ENCODE measurements at regions not wholly inside any gene's neighbourhood (a gene's known extent, or its start where the extent isn't known, plus 50 kb on each side); places are given as distances from the start of the nearest gene placed in this dataset.

DNA sequence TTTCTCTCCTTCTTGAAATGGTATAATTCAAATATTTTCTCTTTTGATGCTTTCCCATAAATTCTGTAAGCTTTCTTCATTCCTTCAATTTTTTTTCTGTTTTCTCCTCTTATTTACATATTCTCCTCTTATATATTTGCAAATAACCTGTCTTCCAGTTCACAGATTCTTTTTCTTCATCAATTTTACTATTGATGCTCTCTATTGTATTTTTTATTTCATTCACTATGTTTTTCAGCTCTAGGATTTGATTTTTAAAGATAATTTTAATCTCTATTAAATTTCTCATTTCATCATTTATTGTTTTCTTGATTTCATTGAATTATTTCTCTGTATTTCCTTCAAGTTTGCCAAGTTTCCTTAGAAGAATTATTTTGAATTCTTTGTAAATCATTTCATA is 54.0 kb upstream of the PRPS1L1 start:
- BruUV-seq (replicated peaks), result no TSS peak
- CTCF ChIA-PET, result no interaction called here
- ATAC-seq (no peak), DNase-seq (ENCODE audit: low read depth, low spot score) (no peak)
- Histone ChIP-seq H3K27ac (ENCODE audit: low read depth, low read length) (no peak overlapping the region), H3K4me1 (ENCODE audit: control insufficient read depth in 1 of 2, insufficient read depth in 2 of 2, low read length in 2 of 2) (peaks cover 3 to 9% of the 10 kb centered on the region in 2 experiments; a peak in 2 of 4 replicates), H3K4me3 (replicated peaks in 1 of 2; ENCODE audit: low read depth in 1 of 2, low read length in 2 of 2) (no peak overlapping the region), H3K4me2 (ENCODE audit: low read length) (no peak overlapping the region), H4K20me1 (ENCODE audit: insufficient read depth) (no peaks in the 10 kb centered on the region), H3K79me2 (ENCODE audit: insufficient read depth, low read length) (no peaks in the 10 kb centered on the region), H3K36me3 (ENCODE audit: control insufficient read depth in 1 of 2, insufficient read depth in 2 of 2, low read length in 2 of 2) (no peaks in the 10 kb centered on the region), H3K9me2 (ENCODE audit: insufficient read depth) (no peaks in the 10 kb centered on the region), H3K9ac (ENCODE audit: low read length) (no peak overlapping the region), H3K27me3 (ENCODE audit: insufficient read depth, low read length) (no peaks in the 10 kb centered on the region), H3K9me3 (ENCODE audit: control insufficient read depth in 1 of 2, insufficient read depth in 1 of 2, low read depth in 1 of 2, low read length in 2 of 2) (no peaks in the 10 kb centered on the region), H2AFZ (ENCODE audit: low read depth, low read length, poor library complexity, severe bottlenecking) (no peak overlapping the region)
- POLR2A ChIA-PET, result no interaction called here
- RAD21 ChIA-PET (ENCODE audit: low non-redundant PET in 1 of 2, low total read pairs in 2 of 2, uncharacterized antibody in 2 of 2, unreplicated experiment in 2 of 2), result no interaction called here
- no peak for TF ChIP-seq JUND (IDR thresholded peaks at IDR 0.05)
- TF ChIP-seq EZH2 (IDR thresholded peaks at IDR 0.05), result no peak
- TF ChIP-seq SP1 (IDR thresholded peaks at IDR 0.05; ENCODE audit: low read depth), result no peak
- no peak for TF ChIP-seq ZFX (IDR thresholded peaks at IDR 0.05)
- no peak for TF ChIP-seq EZH2phosphoT487 (IDR thresholded peaks at IDR 0.05; ENCODE audit: borderline replicate concordance)
- TF ChIP-seq, protein P1, sequence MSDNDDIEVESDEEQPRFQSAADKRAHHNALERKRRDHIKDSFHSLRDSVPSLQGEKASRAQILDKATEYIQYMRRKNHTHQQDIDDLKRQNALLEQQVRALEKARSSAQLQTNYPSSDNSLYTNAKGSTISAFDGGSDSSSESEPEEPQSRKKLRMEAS (IDR thresholded peaks at IDR 0.05), result no peak
- TF ChIP-seq YY1 (IDR thresholded peaks at IDR 0.05; ENCODE audit: extremely low read depth, insufficient replicate concordance, low read depth, low read length), result no peak
- TF ChIP-seq, protein P2, sequence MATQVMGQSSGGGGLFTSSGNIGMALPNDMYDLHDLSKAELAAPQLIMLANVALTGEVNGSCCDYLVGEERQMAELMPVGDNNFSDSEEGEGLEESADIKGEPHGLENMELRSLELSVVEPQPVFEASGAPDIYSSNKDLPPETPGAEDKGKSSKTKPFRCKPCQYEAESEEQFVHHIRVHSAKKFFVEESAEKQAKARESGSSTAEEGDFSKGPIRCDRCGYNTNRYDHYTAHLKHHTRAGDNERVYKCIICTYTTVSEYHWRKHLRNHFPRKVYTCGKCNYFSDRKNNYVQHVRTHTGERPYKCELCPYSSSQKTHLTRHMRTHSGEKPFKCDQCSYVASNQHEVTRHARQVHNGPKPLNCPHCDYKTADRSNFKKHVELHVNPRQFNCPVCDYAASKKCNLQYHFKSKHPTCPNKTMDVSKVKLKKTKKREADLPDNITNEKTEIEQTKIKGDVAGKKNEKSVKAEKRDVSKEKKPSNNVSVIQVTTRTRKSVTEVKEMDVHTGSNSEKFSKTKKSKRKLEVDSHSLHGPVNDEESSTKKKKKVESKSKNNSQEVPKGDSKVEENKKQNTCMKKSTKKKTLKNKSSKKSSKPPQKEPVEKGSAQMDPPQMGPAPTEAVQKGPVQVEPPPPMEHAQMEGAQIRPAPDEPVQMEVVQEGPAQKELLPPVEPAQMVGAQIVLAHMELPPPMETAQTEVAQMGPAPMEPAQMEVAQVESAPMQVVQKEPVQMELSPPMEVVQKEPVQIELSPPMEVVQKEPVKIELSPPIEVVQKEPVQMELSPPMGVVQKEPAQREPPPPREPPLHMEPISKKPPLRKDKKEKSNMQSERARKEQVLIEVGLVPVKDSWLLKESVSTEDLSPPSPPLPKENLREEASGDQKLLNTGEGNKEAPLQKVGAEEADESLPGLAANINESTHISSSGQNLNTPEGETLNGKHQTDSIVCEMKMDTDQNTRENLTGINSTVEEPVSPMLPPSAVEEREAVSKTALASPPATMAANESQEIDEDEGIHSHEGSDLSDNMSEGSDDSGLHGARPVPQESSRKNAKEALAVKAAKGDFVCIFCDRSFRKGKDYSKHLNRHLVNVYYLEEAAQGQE (IDR thresholded peaks at IDR 0.05; ENCODE audit: low read depth), result no peak
- no peak for TF ChIP-seq POLR2A (IDR thresholded peaks at IDR 0.05; ENCODE audit: borderline replicate concordance, extremely low read depth, insufficient read depth, insufficient read length)
- TF ChIP-seq POLR2AphosphoS5 (IDR thresholded peaks at IDR 0.05; ENCODE audit: low read depth, low read length), result no peak
- no peak for TF ChIP-seq EGR1 (IDR thresholded peaks at IDR 0.05; ENCODE audit: low read depth)
- TF ChIP-seq, protein P3, sequence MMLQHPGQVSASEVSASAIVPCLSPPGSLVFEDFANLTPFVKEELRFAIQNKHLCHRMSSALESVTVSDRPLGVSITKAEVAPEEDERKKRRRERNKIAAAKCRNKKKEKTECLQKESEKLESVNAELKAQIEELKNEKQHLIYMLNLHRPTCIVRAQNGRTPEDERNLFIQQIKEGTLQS (IDR thresholded peaks at IDR 0.05), result no peak
- TF ChIP-seq TCF7L2 (IDR thresholded peaks at IDR 0.05; ENCODE audit: borderline replicate concordance, extremely low read depth, insufficient read depth, insufficient read length), result no peak
- TF ChIP-seq, protein P4, sequence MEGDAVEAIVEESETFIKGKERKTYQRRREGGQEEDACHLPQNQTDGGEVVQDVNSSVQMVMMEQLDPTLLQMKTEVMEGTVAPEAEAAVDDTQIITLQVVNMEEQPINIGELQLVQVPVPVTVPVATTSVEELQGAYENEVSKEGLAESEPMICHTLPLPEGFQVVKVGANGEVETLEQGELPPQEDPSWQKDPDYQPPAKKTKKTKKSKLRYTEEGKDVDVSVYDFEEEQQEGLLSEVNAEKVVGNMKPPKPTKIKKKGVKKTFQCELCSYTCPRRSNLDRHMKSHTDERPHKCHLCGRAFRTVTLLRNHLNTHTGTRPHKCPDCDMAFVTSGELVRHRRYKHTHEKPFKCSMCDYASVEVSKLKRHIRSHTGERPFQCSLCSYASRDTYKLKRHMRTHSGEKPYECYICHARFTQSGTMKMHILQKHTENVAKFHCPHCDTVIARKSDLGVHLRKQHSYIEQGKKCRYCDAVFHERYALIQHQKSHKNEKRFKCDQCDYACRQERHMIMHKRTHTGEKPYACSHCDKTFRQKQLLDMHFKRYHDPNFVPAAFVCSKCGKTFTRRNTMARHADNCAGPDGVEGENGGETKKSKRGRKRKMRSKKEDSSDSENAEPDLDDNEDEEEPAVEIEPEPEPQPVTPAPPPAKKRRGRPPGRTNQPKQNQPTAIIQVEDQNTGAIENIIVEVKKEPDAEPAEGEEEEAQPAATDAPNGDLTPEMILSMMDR (IDR thresholded peaks at IDR 0.05 in 2 of 3, conservative IDR thresholded peaks at IDR 0.05 in 1 of 3; ENCODE audit: borderline replicate concordance in 1 of 3, insufficient read depth in 1 of 3, low read depth in 2 of 3, low read length in 2 of 3), result no peak
- TF ChIP-seq ZNF274 (IDR thresholded peaks at IDR 0.05; ENCODE audit: low read depth, low read length), result no peak
- TF ChIP-seq CBX3 (IDR thresholded peaks at IDR 0.05; ENCODE audit: low read depth), result no peak
- TF ChIP-seq ELF1 (IDR thresholded peaks at IDR 0.05; ENCODE audit: borderline replicate concordance, low read depth), result no peak
- TF ChIP-seq CEBPB (IDR thresholded peaks at IDR 0.05; ENCODE audit: low read depth), result no peak
- intact Hi-C loops (cut with micrococcal nuclease), result no loop called here
